ENCODE measurements at regions not wholly inside any gene's neighbourhood (a gene's known extent, or its start where the extent isn't known, plus 50 kb on each side); places are given as distances from the start of the nearest gene placed in this dataset.

DNA sequence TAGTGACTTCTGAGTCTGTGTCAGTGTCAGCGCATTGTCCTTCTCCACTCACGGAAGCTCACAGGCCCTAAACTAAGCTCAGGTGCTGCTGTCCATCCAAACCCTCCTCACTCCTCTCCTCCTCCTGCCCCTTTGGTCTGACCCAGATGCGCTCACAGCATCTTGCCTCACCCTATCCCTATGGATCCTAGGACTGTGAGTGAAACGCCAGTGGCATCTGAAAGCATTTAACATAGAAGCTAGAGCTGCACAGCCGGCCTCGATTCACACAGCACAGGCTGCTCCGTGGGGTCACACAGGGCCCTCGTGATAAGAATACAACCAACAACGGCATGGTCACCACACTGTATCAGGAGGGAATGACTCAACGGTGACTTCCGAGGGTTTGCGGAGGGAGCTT lies 149.1 kb upstream of the SPACA7 start:
- Histone ChIP-seq H3K27me3 (no peaks in the 10 kb centered on the region), H3K9ac (ENCODE audit: low read depth in 2 of 2, low read length in 2 of 2) (no peak overlapping the region), H3K36me3 (no peaks in the 10 kb centered on the region), H3K27ac (no peak overlapping the region), H3K9me3 (no peaks in the 10 kb centered on the region), H3K4me1 (no peaks in the 10 kb centered on the region), H3K4me3 (no peak overlapping the region)
- DNase-seq, result no peak
- intact Hi-C loops (cut with DNase I), result no loop called here
- TF ChIP-seq, protein P1, sequence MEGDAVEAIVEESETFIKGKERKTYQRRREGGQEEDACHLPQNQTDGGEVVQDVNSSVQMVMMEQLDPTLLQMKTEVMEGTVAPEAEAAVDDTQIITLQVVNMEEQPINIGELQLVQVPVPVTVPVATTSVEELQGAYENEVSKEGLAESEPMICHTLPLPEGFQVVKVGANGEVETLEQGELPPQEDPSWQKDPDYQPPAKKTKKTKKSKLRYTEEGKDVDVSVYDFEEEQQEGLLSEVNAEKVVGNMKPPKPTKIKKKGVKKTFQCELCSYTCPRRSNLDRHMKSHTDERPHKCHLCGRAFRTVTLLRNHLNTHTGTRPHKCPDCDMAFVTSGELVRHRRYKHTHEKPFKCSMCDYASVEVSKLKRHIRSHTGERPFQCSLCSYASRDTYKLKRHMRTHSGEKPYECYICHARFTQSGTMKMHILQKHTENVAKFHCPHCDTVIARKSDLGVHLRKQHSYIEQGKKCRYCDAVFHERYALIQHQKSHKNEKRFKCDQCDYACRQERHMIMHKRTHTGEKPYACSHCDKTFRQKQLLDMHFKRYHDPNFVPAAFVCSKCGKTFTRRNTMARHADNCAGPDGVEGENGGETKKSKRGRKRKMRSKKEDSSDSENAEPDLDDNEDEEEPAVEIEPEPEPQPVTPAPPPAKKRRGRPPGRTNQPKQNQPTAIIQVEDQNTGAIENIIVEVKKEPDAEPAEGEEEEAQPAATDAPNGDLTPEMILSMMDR (IDR thresholded peaks at IDR 0.05), result no peak

GRCh38 chr13:112229445-112229844 lies 146.7 kb upstream of the SPACA7 start:
- Histone ChIP-seq H3K4me3 (no peak overlapping the region), H3K9ac (ENCODE audit: low read depth in 2 of 2, low read length in 2 of 2) (no peak overlapping the region), H3K27me3 (no peaks in the 10 kb centered on the region), H3K36me3 (no peaks in the 10 kb centered on the region), H3K27ac (no peak overlapping the region), H3K9me3 (no peaks in the 10 kb centered on the region), H3K4me1 (no peaks in the 10 kb centered on the region)
- intact Hi-C loops (cut with DNase I), result no loop called here
- TF ChIP-seq, protein P1 (IDR thresholded peaks at IDR 0.05), result no peak
- DNase-seq, result no peak

GRCh38 chr13:112229992-112230872 lies 145.9 kb upstream of the SPACA7 start:
- H3K36me3 ChIP-seq, result no peaks in the 10 kb centered on the region
- TF ChIP-seq, protein P1 (IDR thresholded peaks at IDR 0.05), result no peak
- no peak overlapping the region for H3K4me3 ChIP-seq
- H3K9me3 ChIP-seq, result no peaks in the 10 kb centered on the region
- DNase-seq, result no peak
- intact Hi-C loops (cut with DNase I), result no loop called here
- H3K4me1 ChIP-seq, result no peaks in the 10 kb centered on the region
- no peak overlapping the region for H3K9ac ChIP-seq (ENCODE audit: low read depth in 2 of 2, low read length in 2 of 2)
- H3K27ac ChIP-seq, result no peak overlapping the region
- H3K27me3 ChIP-seq, result no peaks in the 10 kb centered on the region

- Histone ChIP-seq H3K9me3 (no peaks in the 10 kb centered on the region), H3K27ac (no peak overlapping the region), H3K4me3 (no peak overlapping the region), H3K4me1 (no peaks in the 10 kb centered on the region), H3K9ac (ENCODE audit: low read depth in 2 of 2, low read length in 2 of 2) (no peak overlapping the region), H3K27me3 (no peaks in the 10 kb centered on the region), H3K36me3 (no peaks in the 10 kb centered on the region)
- TF ChIP-seq, protein P1 (IDR thresholded peaks at IDR 0.05), result no peak
- intact Hi-C loops (cut with DNase I), result no loop called here
- no peak for DNase-seq
These were observed 144.6 kb upstream of the SPACA7 start for GRCh38 chr13:112231451-112232083.

DNA sequence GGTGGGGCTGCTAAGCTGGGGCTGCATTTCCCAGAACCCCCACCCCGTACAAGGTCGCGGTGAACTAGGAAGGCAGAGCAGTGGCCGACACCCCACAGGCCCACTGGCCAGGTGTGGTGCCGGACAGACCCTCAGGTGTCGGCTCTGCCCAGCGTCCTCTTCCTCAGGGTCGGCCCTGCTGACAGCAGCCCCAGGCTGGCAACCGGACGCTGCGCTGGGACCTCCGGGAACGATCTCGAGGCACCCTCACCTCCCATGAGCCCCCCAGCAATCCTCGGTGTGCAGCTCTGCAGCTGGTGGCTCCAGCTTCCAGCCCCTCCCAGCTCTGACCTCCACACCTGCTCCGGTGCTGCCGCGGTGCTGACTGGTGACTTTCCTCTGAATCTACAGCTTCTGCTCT lies 142.9 kb upstream of the SPACA7 start:
- intact Hi-C loops (cut with DNase I), result no loop called here
- no peak for DNase-seq
- Histone ChIP-seq H3K4me3 (no peak overlapping the region), H3K27me3 (no peaks in the 10 kb centered on the region), H3K4me1 (no peaks in the 10 kb centered on the region), H3K9ac (ENCODE audit: low read depth in 2 of 2, low read length in 2 of 2) (no peak overlapping the region), H3K27ac (no peak overlapping the region), H3K36me3 (no peaks in the 10 kb centered on the region), H3K9me3 (no peaks in the 10 kb centered on the region)
- TF ChIP-seq, protein P1 (IDR thresholded peaks at IDR 0.05), result no peak
